GM12801 (cell line): ENCODE measurements at regions not wholly inside any gene's neighbourhood (a gene's known extent, or its start where the extent isn't known, plus 50 kb on each side); places are given as distances from the start of the nearest gene placed in this dataset.

ENCODE experiments used
- TF ChIP-seq, protein P1 (sequence below): IDR thresholded peaks from one replicate; pipeline ENCODE4 v1.5.1; 2011; ENCODE audit warnings: control low read depth; ENCODE audit not compliant: insufficient read length; ENCODE audit errors: extremely low read depth

DNA sequence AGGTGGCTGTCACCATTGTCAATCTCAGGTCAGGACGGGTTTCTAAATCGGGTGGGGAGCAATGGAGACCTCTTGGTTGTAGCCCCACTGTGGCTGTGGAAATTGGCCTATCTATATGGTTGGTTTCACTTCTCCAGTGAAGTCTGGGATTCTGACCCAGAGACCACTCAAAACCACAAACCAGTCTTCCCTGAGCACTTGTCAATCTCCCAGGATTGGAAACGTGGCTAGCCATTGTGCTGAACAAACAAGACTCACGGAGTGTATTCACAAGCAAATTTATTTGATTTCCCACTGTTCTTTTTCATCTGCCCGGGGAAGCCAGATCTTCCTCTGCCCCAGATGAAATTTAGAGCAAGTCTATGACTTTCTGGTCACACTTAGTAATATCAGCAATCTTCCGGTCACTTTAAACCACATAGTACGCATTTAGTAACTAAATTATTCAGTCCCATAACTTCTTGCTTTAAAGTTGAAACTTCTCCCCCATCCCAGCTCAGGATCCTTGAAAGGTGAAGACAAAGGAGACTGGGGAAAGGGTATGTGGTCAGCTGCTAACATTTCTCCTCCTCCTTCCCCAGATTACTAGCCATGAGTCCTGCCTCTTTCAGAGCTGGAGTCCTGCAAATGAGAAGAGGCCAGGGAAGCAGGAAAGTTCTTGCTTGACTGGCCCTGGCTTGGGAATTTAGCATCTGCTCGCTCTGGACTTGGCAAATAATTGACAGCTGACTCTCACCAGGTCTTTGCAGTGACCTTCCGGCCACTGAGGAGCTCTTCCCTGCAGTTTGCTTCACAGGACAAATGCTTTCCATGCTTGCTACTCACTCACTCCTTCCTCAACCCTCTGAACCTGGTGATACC is 123.2 kb upstream of the MAX start:
- TF ChIP-seq, protein P1, sequence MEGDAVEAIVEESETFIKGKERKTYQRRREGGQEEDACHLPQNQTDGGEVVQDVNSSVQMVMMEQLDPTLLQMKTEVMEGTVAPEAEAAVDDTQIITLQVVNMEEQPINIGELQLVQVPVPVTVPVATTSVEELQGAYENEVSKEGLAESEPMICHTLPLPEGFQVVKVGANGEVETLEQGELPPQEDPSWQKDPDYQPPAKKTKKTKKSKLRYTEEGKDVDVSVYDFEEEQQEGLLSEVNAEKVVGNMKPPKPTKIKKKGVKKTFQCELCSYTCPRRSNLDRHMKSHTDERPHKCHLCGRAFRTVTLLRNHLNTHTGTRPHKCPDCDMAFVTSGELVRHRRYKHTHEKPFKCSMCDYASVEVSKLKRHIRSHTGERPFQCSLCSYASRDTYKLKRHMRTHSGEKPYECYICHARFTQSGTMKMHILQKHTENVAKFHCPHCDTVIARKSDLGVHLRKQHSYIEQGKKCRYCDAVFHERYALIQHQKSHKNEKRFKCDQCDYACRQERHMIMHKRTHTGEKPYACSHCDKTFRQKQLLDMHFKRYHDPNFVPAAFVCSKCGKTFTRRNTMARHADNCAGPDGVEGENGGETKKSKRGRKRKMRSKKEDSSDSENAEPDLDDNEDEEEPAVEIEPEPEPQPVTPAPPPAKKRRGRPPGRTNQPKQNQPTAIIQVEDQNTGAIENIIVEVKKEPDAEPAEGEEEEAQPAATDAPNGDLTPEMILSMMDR: no peak

DNA sequence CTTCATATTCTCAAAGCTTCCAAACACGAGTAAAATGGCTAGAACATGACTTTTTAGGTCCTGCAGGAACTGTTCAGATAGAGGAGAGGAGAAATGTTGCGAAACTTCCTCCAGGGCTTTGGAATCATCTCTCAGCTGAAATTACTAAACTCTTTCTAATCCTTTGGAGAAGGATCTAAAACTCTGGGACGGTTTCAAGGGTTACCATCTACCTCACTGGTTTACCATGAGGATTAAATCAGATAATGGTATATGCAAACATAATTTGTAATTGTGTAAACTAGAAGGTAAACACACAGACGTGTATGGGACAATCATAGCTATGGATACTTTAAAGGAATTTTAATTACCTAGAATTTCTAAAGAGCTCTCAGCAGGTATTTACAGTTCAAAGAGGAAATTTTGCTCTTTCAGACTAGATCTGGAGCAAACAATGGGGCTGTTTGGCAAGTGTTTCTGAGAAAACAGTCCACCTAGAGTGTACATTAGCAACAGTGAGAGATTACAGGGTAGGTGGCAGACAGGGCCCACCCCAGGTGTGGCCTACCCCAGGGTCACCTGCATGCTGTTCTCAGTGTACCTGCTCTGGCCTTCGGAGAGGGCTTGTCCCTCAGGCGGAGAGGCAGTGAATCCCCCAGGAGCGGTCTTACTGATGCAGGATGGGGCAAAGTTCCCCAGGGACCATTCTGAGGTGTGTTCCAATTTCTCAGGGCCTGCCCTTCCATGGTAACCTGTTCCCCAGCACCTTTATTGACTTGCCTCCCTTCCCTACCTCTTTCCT is 124.7 kb upstream of the MAX start:
- TF ChIP-seq, protein P1: no peak

DNA sequence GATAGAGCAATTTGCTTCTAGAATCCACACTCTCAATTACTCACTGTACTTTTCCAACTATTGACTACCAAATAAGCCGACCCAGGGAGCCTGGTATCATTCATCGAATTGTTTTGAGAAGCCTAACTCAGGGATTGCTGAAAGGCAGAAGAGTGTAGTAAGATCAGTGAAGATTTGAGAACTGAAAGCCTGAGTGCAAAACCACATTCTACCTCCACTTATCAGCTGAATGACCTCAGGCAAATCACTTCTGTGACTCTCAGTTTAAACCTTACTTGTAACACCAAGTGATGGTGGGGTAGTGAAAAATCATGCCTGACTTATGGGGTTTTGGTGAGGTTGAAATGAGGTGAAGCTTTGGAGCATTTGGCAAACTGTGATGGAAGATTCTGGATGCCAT is 126.1 kb upstream of the MAX start:
- TF ChIP-seq, protein P1: no peak

DNA sequence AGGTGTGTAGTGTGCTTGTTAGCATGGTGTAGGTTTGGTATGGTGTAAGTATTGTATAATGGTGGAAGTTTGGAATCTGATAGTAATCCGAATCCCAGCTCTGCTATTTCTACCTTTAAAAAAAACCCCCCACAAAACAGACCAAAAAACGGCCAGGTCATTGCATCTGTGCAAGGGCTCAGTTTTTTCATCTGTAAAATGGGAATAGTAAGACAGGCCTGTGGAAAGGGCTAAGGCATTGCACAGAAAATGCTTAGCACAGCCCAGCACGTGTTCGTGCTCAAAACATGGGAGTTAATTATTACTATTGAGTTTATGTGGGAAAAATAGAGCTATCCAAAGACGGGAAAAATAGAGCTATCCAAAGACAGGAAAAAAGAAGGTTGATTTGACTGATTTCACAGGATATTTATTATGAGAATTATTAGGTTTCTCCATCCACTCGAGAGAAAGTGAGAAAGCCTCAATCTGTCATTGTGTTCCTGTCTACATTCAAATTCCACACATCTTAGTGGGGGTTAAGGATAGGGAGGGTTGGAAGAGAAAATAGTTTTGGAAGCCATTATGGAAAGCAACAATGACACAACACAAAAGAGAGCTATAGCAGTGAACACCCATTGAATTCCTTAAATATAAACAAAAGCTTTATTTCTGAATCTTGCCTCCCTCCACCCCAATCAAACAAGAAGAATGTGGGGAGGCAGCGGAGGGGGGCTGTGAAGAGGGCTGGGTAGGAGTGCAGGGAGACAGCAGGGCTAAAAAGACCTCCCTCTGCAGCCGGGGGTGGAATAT is 126.8 kb upstream of the MAX start:
- TF ChIP-seq, protein P1: no peak

DNA sequence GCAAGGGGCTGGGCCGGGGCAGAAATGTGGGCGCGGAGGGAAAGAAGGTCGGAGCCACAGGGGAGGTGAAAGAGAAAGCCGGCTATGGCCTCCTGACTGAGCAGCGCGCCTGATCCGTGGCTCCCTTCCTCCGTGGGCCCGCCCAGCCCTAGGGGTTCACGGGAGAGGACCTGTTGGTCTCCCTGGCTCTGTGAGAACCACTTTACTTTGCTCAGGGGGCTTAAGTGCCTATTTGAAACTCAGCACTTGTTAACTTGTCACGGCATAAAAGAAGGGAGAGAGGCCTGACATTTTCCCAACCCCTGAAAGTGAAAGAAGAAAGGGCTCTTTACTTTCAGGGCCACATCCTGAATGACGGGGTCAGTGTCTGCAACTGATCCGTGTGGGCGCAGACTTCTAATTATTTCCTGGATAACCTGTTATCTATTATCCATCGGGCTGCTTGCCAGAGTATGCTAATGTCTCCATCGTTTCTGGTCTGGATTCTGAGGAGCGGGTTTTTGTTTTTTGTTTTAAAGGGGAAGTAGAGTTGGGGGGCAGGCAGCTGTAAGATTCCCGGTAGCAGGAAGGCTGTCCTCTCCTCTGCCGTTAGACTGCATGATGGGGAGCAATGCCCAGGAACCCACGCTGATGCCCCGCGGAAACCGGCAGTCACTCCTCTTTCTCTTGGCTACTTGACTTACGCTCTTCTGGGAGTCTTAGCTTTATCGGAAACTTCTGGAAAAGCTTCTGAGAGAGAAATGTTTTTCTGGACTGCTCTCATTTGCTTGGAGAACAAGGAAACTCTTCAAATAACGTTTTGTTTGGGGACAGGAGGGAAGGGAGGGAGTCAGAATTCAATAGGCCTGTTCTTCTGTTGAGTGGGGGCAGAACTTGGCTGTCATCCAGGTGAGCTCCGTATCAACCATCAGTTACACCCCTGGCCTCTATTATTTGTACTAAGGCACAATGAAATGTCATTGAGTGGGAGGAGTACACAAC is 127.7 kb upstream of the MAX start:
- TF ChIP-seq, protein P1: no peak

DNA sequence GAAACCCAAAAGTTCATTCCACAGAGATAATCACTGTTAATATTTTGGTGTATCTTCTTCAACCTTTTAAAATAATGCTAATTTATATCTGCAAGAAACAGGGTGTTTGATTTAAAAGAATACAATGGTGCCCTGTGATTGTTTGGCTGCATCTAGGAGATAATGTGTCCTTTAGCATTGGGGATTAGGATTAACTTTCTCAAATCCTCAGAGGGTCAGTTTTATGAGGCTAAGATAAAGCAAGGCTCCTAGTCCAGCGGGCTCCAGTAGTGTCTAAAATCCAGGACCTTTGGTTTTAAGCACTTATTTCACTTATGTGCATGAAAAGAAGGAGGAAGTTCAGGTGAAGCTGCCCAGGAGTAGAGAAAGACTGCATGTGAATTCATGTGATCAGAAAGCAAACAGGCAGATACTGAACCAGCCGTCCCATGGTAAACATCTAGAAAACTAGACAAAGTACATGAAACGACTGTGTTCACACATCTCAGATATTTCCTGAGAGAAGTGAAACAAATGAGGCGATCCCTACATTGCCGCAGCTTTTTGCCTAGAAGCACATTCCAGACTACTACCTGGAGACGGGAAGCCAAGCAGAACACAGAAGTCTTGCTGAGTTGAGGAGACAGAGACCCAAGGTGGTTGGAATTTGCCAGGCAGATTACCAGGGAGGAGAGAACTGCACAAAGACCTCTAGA is 129.1 kb upstream of the MAX start:
- TF ChIP-seq, protein P1: no peak
